Astrocyte (in vitro differentiated cells and primary cell): ENCODE measurements at regions not wholly inside any gene's neighbourhood (a gene's known extent, or its start where the extent isn't known, plus 50 kb on each side); places are given as distances from the start of the nearest gene placed in this dataset.

ENCODE experiments used
- DNase-seq: peaks from one replicate; pipeline ENCODE4 v3.0.0-alpha.2; 2010; ENCODE audit warnings: low read depth
- FAIRE-seq: peaks from 2 replicates; lab custom pipeline; 2011; peaks lifted over from hg19 to GRCh38; lab: Jason Lieb, UNC
- H2AFZ ChIP-seq: 2 replicates; pipeline ENCODE4 v1.6.0; 2012; ENCODE audit warnings: low read depth, low read length, inconsistent platforms
- H3K27ac ChIP-seq: 2 replicates; pipeline ENCODE4 v1.5.1; 2011; ENCODE audit warnings: low read depth, low read length, inconsistent platforms
- H3K27me3 ChIP-seq: 2 replicates; pipeline ENCODE4 v1.6.0; 2011; ENCODE audit warnings: low read length, inconsistent platforms; ENCODE audit not compliant: insufficient read depth
- H3K36me3 ChIP-seq: 2 replicates; pipeline ENCODE4 v1.5.1; 2011; ENCODE audit warnings: low read length, inconsistent platforms; ENCODE audit not compliant: insufficient read depth
- H3K4me1 ChIP-seq: 2 replicates; pipeline ENCODE4 v1.5.1; 2011; ENCODE audit warnings: low read length, inconsistent platforms; ENCODE audit not compliant: insufficient read depth
- H3K4me2 ChIP-seq: 2 replicates; pipeline ENCODE4 v1.6.0; 2012; ENCODE audit warnings: low read length, inconsistent platforms
- H3K4me3 ChIP-seq: 2 replicates; pipeline ENCODE4 v1.5.1; 2011; ENCODE audit warnings: low read depth, mild to moderate bottlenecking, low read length, inconsistent platforms; ENCODE audit not compliant: insufficient read depth
- H3K79me2 ChIP-seq: 2 replicates; pipeline ENCODE4 v1.6.0; 2012; ENCODE audit warnings: mild to moderate bottlenecking, low read length, inconsistent platforms; ENCODE audit not compliant: insufficient read depth
- H3K9ac ChIP-seq: 2 replicates; pipeline ENCODE4 v1.6.0; 2012; ENCODE audit warnings: mild to moderate bottlenecking, low read length, inconsistent platforms
- H3K9me3 ChIP-seq: 2 replicates; pipeline ENCODE4 v1.5.1; 2012; ENCODE audit warnings: low read depth, mild to moderate bottlenecking, low read length, inconsistent platforms; ENCODE audit not compliant: insufficient read depth
- H4K20me1 ChIP-seq: 2 replicates; pipeline ENCODE4 v1.6.0; 2012; ENCODE audit warnings: low read length, inconsistent platforms; ENCODE audit not compliant: insufficient read depth
- H3K27ac Mint-ChIP-seq: one replicate; pipeline ENCODE4 v1.8.0; 2021; ENCODE audit warnings: mild to moderate bottlenecking, mixed read lengths; ENCODE audit not compliant: unreplicated experiment
- H3K27me3 Mint-ChIP-seq: one replicate; pipeline ENCODE4 v1.8.0; 2021; ENCODE audit warnings: low read depth, mixed read lengths; ENCODE audit not compliant: unreplicated experiment
- H3K36me3 Mint-ChIP-seq: one replicate; pipeline ENCODE4 v1.8.0; 2021; ENCODE audit warnings: low read depth, mixed read lengths; ENCODE audit not compliant: unreplicated experiment
- H3K4me1 Mint-ChIP-seq: one replicate; pipeline ENCODE4 v1.8.0; 2021; ENCODE audit warnings: low read depth, mixed read lengths; ENCODE audit not compliant: unreplicated experiment
- H3K4me3 Mint-ChIP-seq: one replicate; pipeline ENCODE4 v1.8.0; 2021; ENCODE audit warnings: mild to moderate bottlenecking, moderate library complexity, mixed read lengths; ENCODE audit not compliant: unreplicated experiment
- H3K9me3 Mint-ChIP-seq: one replicate; pipeline ENCODE4 v1.8.0; 2021; ENCODE audit warnings: mild to moderate bottlenecking, mixed read lengths; ENCODE audit not compliant: unreplicated experiment
- EZH2 ChIP-seq: IDR thresholded peaks from 2 replicates; pipeline ENCODE4 v1.6.1; 2012; ENCODE audit warnings: mild to moderate bottlenecking, low read length, inconsistent platforms; ENCODE audit not compliant: insufficient read depth
- TF ChIP-seq, protein P1 (sequence below): IDR thresholded peaks from 2 replicates; pipeline ENCODE4 v1.5.1; 2011; ENCODE audit warnings: low read depth, mild to moderate bottlenecking, inconsistent platforms, low read length, moderate library complexity; ENCODE audit not compliant: insufficient read depth

DNA sequence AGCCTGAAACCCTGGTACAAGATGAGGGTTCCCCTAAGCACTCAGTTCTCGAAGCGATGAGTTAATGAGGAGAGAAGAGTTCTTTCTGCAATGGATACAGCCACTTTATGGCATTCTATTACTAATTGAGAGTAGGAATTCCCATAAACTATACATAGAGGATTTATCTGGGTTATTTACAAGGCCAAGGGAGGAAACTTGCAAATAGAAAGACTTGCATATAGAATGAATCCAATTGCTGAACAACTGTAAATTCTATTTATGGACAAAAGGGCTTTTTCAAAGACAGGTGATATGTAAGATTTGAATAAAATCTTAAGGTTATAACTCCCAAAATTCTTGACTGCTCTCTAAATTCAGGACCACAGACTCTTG, 182.2 kb downstream of the PPARGC1A start:
- no peaks in the 10 kb centered on the region for H3K36me3 ChIP-seq
- H4K20me1 ChIP-seq, result no peaks in the 10 kb centered on the region
- no peaks in the 10 kb centered on the region for H3K27me3 ChIP-seq
- H3K79me2 ChIP-seq, result no peaks in the 10 kb centered on the region
- Mint-ChIP-seq H3K27ac (no peak overlapping the region), H3K4me3 (no peak overlapping the region), H3K4me1 (peaks cover 3% of the 10 kb centered on the region), H3K36me3 (no peaks in the 10 kb centered on the region), H3K27me3 (peaks cover 2% of the 10 kb centered on the region), H3K9me3 (no peaks in the 10 kb centered on the region)
- H3K4me1 ChIP-seq, result no peaks in the 10 kb centered on the region
- no peak overlapping the region for H3K4me3 ChIP-seq
- FAIRE-seq (no peak), DNase-seq (no peak)
- H3K9me3 ChIP-seq, result no peaks in the 10 kb centered on the region
- H3K9ac ChIP-seq, result no peak overlapping the region
- no peak overlapping the region for H3K27ac ChIP-seq
- no peak overlapping the region for H2AFZ ChIP-seq
- H3K4me2 ChIP-seq, result no peak overlapping the region
- no peak for TF ChIP-seq EZH2
- TF ChIP-seq, protein P1, sequence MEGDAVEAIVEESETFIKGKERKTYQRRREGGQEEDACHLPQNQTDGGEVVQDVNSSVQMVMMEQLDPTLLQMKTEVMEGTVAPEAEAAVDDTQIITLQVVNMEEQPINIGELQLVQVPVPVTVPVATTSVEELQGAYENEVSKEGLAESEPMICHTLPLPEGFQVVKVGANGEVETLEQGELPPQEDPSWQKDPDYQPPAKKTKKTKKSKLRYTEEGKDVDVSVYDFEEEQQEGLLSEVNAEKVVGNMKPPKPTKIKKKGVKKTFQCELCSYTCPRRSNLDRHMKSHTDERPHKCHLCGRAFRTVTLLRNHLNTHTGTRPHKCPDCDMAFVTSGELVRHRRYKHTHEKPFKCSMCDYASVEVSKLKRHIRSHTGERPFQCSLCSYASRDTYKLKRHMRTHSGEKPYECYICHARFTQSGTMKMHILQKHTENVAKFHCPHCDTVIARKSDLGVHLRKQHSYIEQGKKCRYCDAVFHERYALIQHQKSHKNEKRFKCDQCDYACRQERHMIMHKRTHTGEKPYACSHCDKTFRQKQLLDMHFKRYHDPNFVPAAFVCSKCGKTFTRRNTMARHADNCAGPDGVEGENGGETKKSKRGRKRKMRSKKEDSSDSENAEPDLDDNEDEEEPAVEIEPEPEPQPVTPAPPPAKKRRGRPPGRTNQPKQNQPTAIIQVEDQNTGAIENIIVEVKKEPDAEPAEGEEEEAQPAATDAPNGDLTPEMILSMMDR, result no peak

DNA sequence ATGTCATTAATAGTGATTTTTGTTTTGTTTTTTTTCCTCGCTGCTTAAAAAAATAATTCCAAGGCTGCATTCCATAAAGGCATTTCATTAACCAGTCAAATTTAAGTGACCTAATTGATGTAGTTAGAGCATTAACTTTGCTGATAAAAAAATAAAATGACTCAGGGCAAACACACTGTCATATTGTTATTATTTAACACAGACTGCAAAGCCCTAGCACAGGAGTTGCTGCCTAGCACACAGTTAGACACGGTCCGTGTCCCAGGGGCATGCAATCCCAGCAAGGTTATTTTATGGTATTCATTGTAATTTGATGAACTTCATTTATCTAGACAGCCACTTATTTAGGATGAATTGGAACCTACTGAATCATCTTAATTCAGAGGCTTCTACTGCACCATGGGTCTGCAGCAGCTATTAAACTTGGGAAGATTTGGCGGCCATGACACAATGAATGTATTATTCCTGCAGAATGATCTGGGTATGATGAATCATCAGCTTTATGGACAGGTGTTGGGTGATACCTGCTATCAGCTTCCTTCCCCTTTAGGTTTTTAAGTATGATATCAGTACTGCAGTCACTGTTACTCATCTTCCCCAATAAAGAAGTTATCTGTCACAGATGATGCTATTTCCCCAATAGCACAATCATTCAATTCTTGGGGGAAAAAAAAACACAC, 182.7 kb downstream of the PPARGC1A start:
- Mint-ChIP-seq H3K27ac (no peak overlapping the region), H3K4me1 (peaks cover 3% of the 10 kb centered on the region), H3K36me3 (no peaks in the 10 kb centered on the region), H3K27me3 (peaks cover 2% of the 10 kb centered on the region), H3K9me3 (no peaks in the 10 kb centered on the region), H3K4me3 (no peak overlapping the region)
- no peak for DNase-seq
- H3K9me3 ChIP-seq, result no peaks in the 10 kb centered on the region
- H3K79me2 ChIP-seq, result no peaks in the 10 kb centered on the region
- H3K9ac ChIP-seq, result no peak overlapping the region
- H2AFZ ChIP-seq, result no peak overlapping the region
- H3K36me3 ChIP-seq, result no peaks in the 10 kb centered on the region
- no peak overlapping the region for H3K27ac ChIP-seq
- H3K4me2 ChIP-seq, result no peak overlapping the region
- H4K20me1 ChIP-seq, result no peaks in the 10 kb centered on the region
- no peak for TF ChIP-seq EZH2
- TF ChIP-seq, protein P1, result no peak
- no peak overlapping the region for H3K4me3 ChIP-seq
- no peak for FAIRE-seq
- no peaks in the 10 kb centered on the region for H3K4me1 ChIP-seq
- H3K27me3 ChIP-seq, result no peaks in the 10 kb centered on the region

DNA sequence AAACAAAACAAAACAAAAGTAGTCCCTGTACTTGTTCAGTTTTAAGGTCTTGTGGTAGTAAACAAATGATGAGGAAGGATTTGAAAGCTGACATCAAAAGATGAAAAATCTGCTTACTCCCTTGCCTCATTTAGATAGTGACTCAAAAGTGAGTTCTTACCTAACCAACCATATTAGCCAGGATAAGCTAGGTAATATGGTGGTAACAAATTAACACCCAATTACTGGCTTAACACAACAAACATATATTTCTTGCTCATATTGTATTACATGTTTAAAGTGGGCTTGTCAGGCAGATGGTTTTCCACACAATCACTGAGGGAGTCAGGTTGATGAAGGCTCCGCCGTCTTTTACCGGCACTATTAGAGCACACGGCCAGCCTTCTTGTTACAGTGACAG, 189.7 kb downstream of the PPARGC1A start:
- Mint-ChIP-seq H3K27ac (no peak overlapping the region), H3K27me3 (peaks cover 2% of the 10 kb centered on the region), H3K4me1 (no peaks in the 10 kb centered on the region), H3K36me3 (no peaks in the 10 kb centered on the region), H3K9me3 (no peaks in the 10 kb centered on the region), H3K4me3 (no peak overlapping the region)
- Histone ChIP-seq H3K4me1 (no peaks in the 10 kb centered on the region), H4K20me1 (no peaks in the 10 kb centered on the region), H3K27ac (no peak overlapping the region), H3K79me2 (no peaks in the 10 kb centered on the region), H3K27me3 (no peaks in the 10 kb centered on the region), H3K4me2 (no peak overlapping the region), H3K4me3 (no peak overlapping the region), H3K9ac (no peak overlapping the region), H3K36me3 (no peaks in the 10 kb centered on the region), H2AFZ (no peak overlapping the region), H3K9me3 (no peaks in the 10 kb centered on the region)
- FAIRE-seq (no peak), DNase-seq (no peak)
- TF ChIP-seq, protein P1, result no peak
- TF ChIP-seq EZH2, result no peak
